NB4 (cell line): ENCODE measurements at regions not wholly inside any gene's neighbourhood (a gene's known extent, or its start where the extent isn't known, plus 50 kb on each side); places are given as distances from the start of the nearest gene placed in this dataset.

ENCODE experiments used
- TF ChIP-seq, protein P1 (sequence below): IDR thresholded peaks from 2 replicates; pipeline ENCODE4 v1.6.1; 2011; ENCODE audit warnings: low read depth, low read length
- TF ChIP-seq, protein P2 (sequence below): IDR thresholded peaks from one replicate; pipeline ENCODE4 v1.5.1; 2012; ENCODE audit warnings: low read depth, low read length

DNA sequence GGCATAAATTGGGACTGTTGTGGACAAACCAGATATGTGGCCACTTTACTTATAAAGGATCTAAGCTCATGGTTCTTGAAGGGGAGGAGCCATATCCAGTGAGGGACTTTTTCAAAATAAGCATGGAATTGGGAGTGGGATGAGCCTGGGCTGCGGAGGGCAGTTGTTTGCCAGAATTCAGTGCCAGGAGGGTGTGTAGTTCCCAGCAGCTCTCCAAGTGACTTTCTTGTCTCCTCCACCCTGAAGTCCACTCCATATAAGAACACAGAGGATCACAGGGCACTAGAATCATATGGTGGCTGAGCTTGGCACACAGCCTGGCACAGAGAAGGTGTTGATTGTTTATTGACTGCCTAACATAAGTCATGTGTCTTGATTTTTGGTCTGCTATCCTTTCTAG lies 121.1 kb downstream of the CAVIN4 start:
- TF ChIP-seq, protein P1, sequence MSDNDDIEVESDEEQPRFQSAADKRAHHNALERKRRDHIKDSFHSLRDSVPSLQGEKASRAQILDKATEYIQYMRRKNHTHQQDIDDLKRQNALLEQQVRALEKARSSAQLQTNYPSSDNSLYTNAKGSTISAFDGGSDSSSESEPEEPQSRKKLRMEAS: no peak
- TF ChIP-seq, protein P2, sequence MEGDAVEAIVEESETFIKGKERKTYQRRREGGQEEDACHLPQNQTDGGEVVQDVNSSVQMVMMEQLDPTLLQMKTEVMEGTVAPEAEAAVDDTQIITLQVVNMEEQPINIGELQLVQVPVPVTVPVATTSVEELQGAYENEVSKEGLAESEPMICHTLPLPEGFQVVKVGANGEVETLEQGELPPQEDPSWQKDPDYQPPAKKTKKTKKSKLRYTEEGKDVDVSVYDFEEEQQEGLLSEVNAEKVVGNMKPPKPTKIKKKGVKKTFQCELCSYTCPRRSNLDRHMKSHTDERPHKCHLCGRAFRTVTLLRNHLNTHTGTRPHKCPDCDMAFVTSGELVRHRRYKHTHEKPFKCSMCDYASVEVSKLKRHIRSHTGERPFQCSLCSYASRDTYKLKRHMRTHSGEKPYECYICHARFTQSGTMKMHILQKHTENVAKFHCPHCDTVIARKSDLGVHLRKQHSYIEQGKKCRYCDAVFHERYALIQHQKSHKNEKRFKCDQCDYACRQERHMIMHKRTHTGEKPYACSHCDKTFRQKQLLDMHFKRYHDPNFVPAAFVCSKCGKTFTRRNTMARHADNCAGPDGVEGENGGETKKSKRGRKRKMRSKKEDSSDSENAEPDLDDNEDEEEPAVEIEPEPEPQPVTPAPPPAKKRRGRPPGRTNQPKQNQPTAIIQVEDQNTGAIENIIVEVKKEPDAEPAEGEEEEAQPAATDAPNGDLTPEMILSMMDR: no peak
